WERI-Rb-1 (cell line): ENCODE measurements at regions not wholly inside any gene's neighbourhood (a gene's known extent, or its start where the extent isn't known, plus 50 kb on each side); places are given as distances from the start of the nearest gene placed in this dataset.

Experiments
- DNase-seq: peaks from one replicate; pipeline ENCODE4 v3.0.0-alpha.2; 2020
- H3K27ac ChIP-seq: fragments of 250-450 bp; sonication (Bioruptor Pico); 2 replicates; pipeline ENCODE4 v1.5.1; 2020; ENCODE audit warnings: mild to moderate bottlenecking, moderate library complexity
- H3K27me3 ChIP-seq: fragments of 250-450 bp; sonication (Bioruptor Pico); 2 replicates; pipeline ENCODE4 v1.5.1; 2021; ENCODE audit warnings: mild to moderate bottlenecking, low read depth, moderate library complexity; ENCODE audit not compliant: insufficient read depth, severe bottlenecking
- H3K36me3 ChIP-seq: fragments of 250-450 bp; sonication (Bioruptor Pico); 2 replicates; pipeline ENCODE4 v1.5.1; 2020; ENCODE audit warnings: mild to moderate bottlenecking, moderate library complexity
- H3K4me3 ChIP-seq: 2 replicates; pipeline ENCODE4 v1.5.1; 2011; ENCODE audit warnings: low read depth, mild to moderate bottlenecking, control low read depth, low read length
- H3K9me3 ChIP-seq: fragments of 250-450 bp; sonication (Bioruptor Pico); 2 replicates; pipeline ENCODE4 v1.5.1; 2021; ENCODE audit warnings: mild to moderate bottlenecking, moderate library complexity; ENCODE audit not compliant: severe bottlenecking
- CTCF ChIP-seq: IDR thresholded peaks from 2 replicates; pipeline ENCODE4 v1.5.1; 2011; ENCODE audit warnings: low read depth, mild to moderate bottlenecking, control low read depth, inconsistent platforms, low read length

- H3K4me3 ChIP-seq = no peak overlapping the region
- H3K27me3 ChIP-seq = no peaks in the 10 kb centered on the region
- no peak for TF ChIP-seq CTCF
- no peaks in the 10 kb centered on the region for H3K9me3 ChIP-seq
- H3K27ac ChIP-seq = no peak overlapping the region
- no peaks in the 10 kb centered on the region for H3K36me3 ChIP-seq
- no peak for DNase-seq
Measured at GRCh38 chr4:58688568-58688967, 1578.4 kb upstream of the IGFBP7 start.

- no peak for DNase-seq
- H3K27me3 ChIP-seq = no peaks in the 10 kb centered on the region
- H3K9me3 ChIP-seq = no peaks in the 10 kb centered on the region
- no peak overlapping the region for H3K27ac ChIP-seq
- H3K36me3 ChIP-seq = no peaks in the 10 kb centered on the region
- no peak for TF ChIP-seq CTCF
- H3K4me3 ChIP-seq = no peak overlapping the region
Measured at GRCh38 chr4:58679886-58680285, 1569.7 kb upstream of the IGFBP7 start.

GRCh38 chr4:58679051-58679450, 1568.9 kb upstream of the IGFBP7 start:
- Histone ChIP-seq H3K36me3 (no peaks in the 10 kb centered on the region), H3K9me3 (no peaks in the 10 kb centered on the region), H3K27ac (no peak overlapping the region), H3K4me3 (no peak overlapping the region), H3K27me3 (no peaks in the 10 kb centered on the region)
- no peak for DNase-seq
- no peak for TF ChIP-seq CTCF

- DNase-seq = no peak
- H3K36me3 ChIP-seq = no peaks in the 10 kb centered on the region
- no peak overlapping the region for H3K27ac ChIP-seq
- H3K27me3 ChIP-seq = no peaks in the 10 kb centered on the region
- H3K9me3 ChIP-seq = no peaks in the 10 kb centered on the region
- no peak overlapping the region for H3K4me3 ChIP-seq
- no peak for TF ChIP-seq CTCF
Measured at GRCh38 chr4:58669783-58670182, 1559.6 kb upstream of the IGFBP7 start.

GRCh38 chr4:58665649-58666048, 1555.5 kb upstream of the IGFBP7 start:
- Histone ChIP-seq H3K27ac (no peak overlapping the region), H3K36me3 (no peaks in the 10 kb centered on the region), H3K4me3 (no peak overlapping the region), H3K9me3 (no peaks in the 10 kb centered on the region), H3K27me3 (no peaks in the 10 kb centered on the region)
- no peak for TF ChIP-seq CTCF
- DNase-seq = no peak

GRCh38 chr4:58658701-58659100, 1548.5 kb upstream of the IGFBP7 start:
- Histone ChIP-seq H3K4me3 (no peak overlapping the region), H3K9me3 (peaks cover 5% of the 10 kb centered on the region), H3K27ac (no peak overlapping the region), H3K36me3 (no peaks in the 10 kb centered on the region), H3K27me3 (no peaks in the 10 kb centered on the region)
- TF ChIP-seq CTCF = no peak
- no peak for DNase-seq
